ENCODE measurements at regions not wholly inside any gene's neighbourhood (a gene's known extent, or its start where the extent isn't known, plus 50 kb on each side); places are given as distances from the start of the nearest gene placed in this dataset.

DNA sequence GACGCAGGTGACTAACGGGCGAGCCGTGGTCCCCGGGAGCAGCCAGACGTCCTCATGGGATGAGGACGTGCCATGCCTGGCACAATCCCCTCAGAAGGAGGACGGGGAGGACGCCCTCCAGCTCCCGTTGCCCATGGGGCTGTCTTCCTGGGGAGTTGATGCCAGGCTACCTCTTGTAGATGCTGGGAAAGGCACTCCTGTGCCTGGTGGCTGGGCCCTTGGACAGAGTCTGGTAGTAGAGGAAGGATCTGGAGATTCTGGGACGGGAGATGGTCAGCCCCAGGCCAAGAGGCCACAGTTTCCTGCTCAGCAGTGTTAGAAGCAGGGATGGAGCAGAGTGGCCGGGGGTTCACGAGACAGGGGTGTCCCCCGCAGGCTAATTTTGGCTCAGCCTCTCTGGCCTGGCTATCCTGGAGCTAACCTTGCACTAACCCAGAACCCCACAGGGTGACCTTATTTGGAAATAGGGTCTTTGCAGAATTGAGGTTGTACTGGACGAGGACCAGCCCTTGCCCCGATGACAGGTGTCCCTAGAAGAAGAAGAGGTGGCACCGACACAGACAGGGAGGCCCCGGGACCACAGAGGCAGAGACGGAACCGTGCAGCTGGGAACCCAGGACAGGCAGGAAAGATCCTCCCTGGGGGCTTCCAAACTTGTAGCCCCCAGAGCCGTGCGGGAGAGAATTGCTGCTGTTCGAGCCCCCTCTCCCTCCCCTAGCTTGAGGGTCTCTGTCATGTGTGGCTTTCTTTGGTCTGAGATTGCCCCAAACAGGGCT lies 50.1 kb upstream of the ADRA2C start:
- no peak for DNase-seq

DNA sequence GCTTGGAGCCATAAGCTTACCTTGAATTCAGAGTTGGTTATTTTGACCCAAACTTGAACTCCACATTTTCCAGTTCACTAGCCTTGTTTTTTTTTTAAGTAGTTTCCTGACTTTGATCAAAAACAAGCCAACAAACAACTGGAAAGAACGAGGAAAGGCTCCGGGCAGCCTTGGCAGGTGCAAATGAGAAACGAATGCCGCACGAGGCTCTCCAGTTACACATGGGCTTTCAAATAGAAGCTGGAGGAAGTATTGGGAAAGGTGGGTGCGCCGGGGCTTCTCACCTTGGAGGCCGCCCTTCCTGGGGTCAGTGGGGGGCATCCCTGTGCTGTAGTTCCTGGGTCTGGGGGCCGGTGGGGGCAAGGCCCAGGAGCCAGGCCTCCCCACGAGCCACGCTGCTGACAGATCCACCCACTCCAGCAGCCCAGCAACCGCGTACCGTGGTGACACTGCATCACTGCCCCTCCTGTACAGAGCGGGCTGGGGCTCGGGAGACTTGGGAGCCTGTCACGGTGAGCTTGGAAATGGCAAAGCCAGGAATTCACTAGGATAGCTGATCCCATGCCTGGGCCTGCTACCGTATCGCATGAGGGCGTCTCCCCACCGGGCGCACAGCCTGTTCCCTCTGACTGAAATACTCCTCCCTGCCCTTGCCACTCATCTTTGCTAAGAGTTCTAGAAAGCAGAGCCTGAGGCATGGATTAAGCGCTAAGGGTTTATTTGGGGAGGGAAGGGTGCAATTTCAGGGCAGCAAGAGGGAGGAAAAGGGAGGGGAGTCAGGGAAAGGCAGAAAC lies 50.9 kb upstream of the ADRA2C start:
- DNase-seq, result no peak

DNA sequence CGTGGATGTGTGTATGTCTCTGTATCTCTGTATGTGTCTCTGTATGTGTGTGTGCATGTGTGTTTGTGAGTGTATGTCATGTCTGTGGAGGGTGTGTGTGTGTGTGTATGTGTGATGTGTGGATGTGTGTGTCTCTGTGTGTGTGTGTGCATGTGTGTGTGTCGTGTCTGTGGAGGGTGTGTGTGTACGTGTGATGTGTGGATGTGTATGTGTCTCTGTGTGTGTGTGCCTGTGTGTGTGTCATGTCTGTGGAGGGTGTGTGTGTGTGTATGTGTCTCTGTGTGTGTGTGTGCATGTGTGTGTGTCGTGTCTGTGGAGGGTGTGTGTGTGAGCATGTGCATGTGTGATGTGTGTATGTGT lies 51.6 kb upstream of the ADRA2C start:
- no peak for DNase-seq

DNA sequence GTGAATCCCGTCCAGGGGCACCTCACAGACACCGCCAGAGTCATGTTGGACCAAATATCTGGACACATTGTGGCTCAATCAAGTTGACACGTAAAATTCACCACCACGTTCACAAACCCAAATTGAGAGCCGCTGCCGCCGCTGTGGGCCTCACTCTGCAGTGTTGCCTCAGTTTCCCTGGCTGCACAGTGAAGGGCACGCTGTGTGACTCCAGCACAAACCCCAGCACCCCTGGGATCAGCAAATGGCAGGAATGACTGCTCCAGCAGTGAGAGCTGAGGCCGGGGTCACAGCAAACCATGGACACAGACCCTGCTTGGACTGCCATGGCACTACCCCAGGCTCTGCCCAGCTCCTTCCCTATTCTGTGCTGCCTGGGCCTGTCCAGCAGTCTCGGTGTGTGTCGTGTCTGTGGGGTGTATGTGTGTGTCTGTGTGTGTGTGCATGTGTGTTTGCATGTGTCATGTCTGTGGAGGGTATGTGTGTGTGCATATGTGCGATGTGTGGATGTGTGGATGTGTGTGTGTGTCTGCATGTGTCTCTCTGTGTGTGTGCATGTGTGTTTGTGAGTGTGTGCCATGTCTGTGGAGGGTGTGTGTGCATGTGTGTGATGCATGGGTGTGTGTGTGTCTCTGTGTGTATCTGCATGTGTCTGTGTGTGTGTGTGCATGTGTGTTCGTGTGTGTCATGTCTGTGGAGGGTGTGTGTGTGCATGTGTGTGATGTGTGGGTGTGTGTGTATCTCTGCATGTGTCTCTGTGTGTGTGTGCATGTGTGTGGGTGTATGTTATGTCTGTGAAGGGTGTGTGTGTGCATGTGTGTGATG lies 52.2 kb upstream of the ADRA2C start:
- no peak for DNase-seq

DNA sequence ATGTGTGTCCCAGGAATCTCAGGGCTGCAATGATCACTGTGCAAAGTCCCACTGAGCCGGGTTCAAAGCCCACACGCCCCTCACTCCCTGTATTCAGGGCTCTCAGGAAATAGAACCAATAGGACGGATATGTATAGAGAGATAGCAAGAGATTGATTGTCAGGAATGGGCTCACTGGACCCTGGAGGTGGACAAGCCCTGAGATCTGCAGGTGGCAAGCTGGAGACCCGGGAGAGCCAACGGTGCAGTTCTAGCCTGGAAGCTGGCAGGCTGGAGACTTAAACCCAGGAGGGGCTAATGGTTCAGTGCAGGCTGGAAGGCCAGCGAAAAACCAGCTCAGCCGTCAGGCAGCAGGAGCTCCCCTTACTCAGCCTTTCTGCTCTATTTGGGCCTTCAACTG lies 52.8 kb upstream of the ADRA2C start:
- no peak for DNase-seq

DNA sequence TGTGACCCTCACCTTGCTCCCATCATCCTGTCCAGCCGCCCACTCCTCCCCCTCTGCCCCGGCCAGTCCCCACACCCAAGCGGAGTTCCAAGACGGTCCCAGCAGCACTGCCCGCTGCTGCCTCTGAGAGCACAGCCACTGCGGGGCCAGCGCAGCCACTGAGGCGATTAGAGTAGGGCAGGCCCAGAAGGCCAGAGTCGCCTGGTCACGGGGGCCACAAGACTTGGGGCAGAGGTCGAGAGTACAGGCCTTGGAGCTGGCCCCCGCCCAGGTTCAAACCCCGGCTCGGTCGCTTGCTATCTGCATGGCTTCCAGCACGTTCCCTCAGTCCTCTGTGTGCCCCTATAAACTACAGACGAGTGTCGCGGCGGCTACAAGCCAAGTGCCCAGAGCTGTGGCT lies 53.2 kb upstream of the ADRA2C start:
- no peak for DNase-seq

DNA sequence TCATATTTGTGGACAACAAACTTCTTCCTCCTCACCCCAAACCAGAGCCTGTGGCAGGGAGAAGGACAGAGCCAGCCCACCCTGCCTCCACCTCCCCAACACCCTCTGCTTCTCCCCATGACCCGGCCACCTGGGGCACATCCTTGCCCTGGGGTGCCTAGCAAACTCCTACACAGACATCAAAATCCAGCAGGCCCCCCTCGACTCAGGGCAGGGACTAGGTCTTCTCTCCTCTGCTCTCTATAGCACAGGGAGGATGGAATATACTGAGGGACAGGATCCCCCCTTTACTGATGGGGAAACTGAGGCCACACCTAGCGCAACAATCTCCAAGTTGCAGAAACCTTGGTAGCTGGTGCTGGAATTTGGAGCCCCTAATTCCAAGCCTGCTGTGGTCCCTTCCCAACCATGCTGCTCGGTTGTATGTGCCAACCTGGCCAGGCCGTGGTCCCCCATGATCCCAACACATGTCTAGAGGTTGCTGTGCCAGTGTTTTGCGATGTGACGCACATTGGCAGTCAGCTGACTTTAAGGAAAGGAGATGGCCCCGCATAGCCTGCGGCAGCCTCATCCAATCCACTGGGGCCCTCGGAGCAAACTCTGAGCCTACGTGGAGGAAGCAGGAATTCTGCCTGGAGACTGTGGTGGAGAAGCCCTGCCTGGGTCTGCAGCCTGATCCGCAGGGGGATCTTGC lies 53.9 kb upstream of the ADRA2C start:
- no peak for DNase-seq

DNA sequence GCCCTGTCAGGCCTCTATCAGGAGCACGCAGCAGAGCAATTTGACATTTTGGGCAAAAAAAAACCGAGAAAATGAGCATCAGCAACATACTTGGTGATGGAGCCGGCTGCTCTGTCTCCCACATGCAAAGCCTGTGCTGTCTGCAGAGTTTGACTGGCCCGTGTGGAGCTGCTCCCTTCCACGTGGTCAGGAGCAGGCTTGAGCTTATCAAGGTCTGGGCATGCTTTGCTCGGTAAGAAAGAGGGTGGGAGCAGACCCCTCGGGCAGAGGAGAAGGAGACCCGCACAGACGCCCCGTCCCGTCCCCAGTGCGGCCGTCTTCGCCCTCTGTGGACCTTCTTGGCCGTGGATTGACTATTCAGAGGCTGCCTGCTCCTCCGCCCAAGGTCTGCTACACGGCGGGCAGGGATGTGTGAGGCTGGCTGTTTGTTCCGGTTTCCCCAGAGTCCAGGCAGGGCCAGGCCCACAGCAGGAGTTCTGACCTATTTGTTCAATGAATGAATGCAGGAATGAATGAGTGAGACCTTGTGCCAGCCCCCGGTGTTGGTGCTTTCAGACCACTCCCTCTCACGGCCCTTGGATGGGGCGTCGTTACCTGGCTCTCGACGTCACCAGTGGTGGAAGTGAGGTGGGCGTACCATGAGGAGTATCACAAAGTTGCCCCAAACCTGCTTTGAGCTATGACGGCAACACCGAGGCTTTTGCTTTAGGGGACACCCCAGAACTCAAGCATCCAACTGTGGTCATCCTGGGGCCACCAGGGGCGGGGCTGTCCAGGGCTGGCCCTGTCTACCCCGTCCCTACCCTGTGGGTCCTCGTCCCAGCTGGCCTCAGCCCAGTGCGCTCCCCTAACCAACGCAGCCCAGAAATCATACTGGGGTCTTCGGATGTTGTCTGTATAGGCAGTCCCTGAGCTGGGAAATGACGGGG lies 54.7 kb upstream of the ADRA2C start:
- DNase-seq, result no peak

DNA sequence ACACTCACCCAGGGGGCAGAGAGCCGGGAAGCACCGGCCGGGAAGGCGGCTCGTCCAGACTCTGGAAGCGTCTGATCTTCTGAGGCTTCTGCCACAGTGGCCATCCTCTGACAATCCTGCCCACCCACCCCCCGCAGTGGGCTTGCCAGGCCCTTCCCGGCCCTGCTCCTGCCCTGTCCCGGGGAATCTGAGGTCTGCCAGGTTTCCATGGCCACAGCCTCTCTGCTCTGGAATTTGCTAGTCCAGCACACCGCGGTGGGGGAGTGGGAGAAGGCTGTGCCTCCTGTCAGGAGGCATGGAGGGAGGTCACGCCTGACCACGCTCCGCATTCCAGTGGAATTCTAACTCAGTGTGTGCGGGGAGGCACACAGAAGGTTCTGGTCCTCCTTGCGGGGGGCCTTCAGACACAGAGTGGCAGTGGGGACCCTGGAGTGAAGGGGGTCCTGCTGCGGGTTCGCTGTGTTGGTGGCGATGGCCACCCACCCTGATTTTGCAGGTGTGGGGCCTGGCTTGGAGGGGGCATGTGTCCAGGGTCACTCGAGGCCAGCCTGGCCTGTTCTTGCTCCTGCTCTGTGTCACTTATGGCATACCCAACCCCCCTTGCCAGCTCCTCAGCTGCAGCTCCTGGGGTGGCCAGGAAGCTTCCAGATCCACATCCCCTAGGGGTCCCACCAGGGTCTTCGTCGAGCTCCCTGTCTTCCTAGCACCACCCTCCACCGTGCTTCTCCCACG lies 55.6 kb upstream of the ADRA2C start:
- DNase-seq, result no peak

DNA sequence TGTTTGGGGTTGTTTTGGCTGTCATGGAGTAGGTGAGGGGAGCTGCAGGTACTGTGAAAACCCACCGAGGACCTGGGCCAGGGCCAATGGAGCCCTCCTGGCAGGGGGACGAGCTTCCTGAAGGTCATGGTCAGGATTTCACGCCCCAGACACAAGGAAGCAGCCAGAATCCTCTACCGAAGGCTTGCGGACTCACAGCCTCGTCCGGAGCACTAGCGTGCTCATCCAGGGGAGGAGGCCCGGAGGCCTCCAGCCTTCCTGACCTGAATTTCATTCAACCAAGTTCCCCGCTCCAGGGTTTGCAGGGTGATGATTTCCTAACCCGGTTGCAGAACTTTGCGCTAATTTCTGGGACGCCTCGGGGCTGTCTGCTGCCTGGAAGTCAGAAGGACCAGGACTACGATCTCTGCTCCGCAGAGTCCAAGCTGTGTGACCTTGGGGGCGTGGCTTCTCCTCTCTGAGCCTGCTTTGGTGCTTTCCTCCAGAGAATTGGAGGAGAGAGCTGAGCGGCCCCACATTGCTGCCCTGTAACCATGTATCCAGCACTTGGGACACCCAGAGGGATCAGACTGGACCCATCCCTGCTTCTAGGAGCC lies 56.2 kb upstream of the ADRA2C start:
- DNase-seq, result no peak

DNA sequence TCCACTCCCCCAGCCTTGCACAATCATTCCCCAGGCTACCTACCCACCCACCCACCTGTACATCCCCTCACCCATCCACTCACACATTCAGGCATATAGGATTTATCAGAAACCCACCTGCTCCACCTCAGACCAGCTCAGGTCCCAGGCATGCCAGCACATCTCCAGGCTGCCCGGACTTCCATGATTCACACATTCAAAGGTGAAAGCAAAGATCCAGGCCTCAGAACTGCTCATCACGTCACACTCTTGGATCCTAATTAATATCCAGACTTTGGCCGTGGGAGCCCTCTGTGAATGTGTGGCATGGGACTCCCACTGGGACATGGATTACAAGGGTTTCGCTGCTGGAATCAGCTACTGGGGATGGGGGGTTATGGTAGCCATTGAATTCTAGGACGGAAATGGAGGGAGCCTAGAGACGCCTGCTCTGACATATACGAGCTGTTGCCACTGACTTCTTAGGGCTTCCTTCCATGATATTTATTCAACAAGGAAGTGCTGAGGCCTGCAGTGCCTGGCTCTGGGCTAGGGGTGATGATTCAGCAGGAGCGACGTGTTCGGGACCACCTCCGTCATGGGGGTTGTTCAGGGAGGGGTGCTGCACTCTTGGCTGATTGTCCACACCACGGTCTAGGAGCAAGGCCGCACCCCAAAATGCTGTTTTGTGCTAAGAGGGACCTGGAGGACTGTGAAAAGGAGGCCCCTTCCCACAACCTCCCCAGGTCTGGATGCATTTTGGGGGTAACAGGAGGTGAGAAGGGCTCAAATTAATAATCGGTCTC lies 56.9 kb upstream of the ADRA2C start:
- DNase-seq, result no peak

DNA sequence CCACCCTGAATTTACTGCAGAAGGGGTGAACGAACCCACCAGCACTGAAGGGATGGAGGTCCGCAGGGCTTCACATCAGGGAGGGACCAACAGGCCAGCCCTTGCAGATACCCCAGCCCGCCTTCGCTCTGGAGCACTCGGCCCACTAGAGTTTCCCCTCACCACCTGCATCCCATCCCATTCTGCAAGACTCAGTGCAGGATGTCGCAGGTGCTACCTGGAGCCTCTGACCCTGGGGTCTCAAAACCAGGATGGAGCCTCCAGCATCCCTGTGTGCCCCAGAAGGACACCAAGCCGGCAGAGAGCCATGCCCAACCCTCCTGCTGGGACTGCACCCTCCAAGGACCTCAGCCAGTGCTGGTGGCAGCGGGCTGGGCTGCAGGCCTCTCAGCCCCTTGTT lies 57.6 kb upstream of the ADRA2C start:
- DNase-seq, result no peak

DNA sequence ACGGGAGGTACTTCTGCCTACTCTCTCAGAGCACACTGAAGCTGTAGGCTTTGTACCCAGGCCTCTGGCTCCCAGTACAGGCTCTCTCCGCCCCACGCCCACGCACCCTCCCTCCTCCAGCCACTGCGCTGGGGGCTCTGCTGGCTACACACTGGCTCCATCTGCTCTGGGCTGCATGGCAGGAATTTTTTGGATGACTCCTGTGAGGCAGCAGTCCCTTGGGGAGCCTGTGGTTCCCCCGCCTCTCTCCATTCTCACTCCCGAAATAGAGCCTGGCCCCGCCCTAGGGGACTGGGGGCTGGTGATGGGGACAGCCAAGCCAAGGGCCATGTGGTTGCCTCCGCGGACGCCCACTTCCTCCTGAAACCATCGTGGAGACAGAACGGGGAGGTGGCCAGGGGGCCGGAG lies 58.1 kb upstream of the ADRA2C start:
- peak; percentile 70 for DNase-seq

DNA sequence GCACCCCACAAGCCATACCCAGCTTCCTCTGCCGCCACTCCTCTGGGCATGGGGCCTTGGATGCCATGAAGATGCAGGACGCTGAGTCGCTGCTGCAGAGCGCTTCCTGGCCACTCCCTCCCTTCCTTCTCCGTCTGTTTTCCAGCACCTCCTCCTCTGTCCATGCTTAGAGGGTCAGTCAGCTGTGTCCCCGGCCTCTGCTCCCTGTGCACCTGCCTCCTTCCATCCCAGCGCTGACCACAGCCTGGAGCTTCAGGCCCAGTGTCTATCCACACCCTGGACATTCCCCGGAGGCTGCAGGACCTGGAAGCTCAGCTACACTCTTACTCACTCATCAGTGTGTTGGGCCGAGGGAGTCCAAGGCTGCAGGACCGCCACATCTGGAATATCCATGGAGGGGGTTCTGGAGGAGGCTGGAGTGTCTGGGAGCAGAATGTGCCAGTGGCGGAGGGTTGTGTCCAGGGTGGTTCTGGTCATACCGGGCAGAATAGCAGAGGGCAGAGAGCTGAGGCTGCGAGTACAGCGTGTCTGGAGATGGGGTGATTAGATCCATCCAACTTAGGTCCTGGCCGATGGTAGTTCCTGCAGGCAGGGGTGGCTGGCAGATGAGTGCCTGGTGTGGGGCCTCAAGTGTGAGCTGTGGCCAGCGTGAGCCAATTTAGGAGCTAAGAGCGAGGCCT lies 58.6 kb upstream of the ADRA2C start:
- no peak for DNase-seq

DNA sequence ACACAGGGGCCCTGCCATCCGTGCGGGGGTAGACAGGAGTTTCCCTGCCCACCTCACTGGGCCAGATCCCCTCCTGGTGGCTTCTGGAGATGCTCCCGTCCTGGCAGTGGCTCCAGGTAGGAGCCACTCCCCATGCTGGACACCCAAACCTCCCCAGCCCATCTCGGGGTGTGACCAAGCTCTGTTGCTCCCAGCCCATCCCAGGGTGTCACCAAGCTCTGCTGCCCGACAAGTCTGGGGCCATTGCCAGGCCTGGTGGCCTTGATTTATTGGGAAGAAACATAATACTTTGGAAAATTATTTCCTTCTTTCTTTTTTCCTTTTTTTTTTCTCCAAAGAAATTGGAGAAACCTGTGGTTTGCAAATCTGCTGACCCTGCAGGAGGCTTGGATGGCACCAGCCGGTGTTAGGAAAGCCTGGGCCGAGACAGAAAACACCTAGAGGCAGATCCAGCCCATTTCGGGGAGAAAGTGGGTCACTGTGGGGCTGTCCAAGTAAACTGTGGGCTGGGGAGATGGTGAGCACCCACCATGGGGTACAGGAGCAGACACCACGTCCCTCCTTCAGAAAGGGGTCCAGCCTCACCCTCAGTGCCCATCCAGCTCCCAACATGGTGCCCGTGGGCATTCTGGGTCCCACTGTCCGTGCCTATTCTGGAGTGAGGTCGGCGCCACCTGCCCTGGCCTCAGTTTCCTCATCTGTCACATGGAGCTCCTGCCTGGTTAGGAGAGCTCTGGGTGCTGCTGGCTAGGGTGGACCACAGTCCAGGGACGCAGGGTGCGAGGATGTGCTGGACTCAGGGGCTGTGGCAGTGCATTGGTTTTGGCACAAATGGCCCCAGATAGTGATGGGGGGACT lies 59.4 kb upstream of the ADRA2C start:
- DNase-seq, result no peak

DNA sequence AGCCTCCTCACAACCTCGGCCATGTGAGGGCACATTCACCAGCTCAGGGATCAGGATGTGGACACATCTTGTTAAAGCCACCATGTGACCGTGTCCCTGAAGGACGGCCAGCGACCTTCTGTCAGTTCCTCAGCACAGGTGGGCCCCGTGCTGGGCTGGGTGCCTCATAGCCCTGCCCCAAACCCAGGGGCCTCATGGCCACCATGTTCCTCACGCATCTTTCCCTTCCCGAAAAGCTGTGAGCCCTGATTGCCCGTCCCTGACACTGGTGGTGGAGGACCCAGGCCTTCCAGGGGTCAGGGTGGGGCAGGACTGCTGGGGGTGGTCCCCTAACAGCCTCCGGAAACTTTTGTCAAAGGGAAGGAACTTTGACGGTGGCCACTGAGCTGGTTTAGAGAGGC lies 60.1 kb upstream of the ADRA2C start:
- DNase-seq, result no peak

DNA sequence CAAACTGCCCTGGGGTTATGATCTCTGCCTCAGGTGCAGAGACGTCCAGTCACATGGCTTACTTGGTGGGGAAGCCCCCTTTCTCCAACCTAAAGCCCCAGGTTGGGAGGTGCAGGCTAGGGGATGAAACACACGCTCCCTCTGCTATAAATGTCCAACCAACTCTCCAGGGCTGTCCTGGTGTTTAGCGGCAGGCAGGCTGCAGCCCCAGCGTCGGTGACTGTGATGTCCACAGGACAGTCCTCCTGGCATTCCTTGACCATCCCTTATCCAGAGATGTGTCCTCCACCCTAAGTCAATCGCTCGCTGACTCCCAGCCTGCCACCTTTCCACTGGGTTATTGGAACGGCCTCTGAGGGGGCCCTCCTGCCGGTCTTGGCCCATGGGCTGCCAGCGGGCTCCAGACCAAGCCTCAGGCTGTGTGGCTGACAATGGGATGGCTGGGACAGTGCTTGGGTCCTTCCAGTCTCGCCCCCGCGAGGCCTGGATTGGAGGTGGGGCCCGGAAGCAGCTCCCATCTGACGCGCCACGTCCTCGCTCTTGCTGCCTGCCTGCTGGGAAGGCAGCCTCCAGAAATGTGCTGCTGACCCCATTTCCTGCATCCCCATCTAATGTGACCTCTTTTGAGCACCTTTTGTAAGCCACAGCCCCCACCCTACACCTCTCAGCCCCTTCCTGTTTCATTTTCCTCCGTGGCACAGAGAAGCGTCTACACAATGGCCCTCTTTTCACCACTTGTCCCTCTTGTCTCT lies 60.8 kb upstream of the ADRA2C start:
- DNase-seq, result no peak

DNA sequence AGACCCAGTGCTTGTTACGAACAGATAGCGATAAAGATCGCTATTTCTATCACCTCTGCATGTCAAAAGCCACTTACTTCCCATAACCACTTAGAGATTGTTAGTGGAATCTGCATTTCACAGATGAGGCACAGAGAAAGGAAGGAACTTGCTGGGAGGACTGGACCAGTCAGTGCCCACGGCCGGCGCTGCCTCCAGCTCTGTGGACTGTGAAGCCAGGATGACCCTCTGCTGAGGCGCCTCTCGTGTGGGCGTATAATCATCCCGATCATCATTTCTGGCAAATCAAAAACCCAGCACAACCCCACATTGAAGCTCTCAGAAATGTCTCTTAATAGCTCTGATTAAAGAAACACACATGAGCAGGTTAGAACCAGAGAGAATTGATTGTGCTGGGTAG lies 61.5 kb upstream of the ADRA2C start:
- DNase-seq, result no peak

Measured in fibroblast of skin of right quadriceps (primary cell).